ENCODE measurements at regions not wholly inside any gene's neighbourhood (a gene's known extent, or its start where the extent isn't known, plus 50 kb on each side); places are given as distances from the start of the nearest gene placed in this dataset.

DNA sequence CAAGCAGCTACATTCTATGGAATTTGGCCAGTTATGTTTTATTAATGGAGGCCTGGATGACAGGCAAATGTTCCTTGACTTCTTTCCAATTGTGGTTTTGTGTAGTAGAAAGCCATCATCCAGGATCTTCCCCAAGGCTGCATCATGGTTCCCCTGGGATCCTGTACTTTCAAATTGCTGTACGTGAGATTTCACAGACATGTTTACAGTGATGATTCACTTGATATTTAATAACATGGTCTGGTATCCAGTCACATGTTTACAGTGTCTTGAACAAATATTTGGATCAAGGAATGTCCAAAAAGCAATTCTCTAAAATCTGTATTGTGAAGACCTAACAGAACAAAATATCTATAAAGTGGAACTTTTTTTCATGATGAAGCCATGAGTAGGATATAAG lies 68.3 kb upstream of the ST6GALNAC3 start:
- TF ChIP-seq, protein P1, sequence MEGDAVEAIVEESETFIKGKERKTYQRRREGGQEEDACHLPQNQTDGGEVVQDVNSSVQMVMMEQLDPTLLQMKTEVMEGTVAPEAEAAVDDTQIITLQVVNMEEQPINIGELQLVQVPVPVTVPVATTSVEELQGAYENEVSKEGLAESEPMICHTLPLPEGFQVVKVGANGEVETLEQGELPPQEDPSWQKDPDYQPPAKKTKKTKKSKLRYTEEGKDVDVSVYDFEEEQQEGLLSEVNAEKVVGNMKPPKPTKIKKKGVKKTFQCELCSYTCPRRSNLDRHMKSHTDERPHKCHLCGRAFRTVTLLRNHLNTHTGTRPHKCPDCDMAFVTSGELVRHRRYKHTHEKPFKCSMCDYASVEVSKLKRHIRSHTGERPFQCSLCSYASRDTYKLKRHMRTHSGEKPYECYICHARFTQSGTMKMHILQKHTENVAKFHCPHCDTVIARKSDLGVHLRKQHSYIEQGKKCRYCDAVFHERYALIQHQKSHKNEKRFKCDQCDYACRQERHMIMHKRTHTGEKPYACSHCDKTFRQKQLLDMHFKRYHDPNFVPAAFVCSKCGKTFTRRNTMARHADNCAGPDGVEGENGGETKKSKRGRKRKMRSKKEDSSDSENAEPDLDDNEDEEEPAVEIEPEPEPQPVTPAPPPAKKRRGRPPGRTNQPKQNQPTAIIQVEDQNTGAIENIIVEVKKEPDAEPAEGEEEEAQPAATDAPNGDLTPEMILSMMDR (IDR thresholded peaks at IDR 0.05; ENCODE audit: insufficient read depth, low read length, missing control alignments) = no peak
- POLR2A ChIA-PET = no interaction called here
- no peak for DNase-seq (ENCODE audit: low read depth, low spot score)
- CTCF ChIA-PET = no interaction called here
- no peak overlapping the region for H3K4me3 ChIP-seq (ENCODE audit: low read depth, low read length)

DNA sequence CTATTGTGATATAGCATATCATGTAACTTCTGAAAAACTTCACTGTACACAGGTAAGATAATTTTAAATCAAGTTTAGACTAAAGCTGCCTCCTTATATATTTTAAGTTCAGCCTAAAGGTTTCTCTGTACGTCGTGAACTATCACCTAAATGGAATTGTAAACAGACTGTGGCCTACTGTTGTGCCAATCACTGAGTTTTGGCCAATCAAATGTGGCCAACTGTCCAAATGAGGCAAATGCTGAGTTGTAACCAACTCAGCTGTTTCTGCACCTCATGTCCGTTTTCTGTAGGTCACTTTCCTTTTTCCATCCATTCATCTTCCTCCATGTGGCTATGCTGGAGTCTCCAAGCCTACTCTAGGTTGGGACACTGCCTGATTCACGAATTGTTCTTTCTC lies 63.7 kb upstream of the ST6GALNAC3 start:
- TF ChIP-seq, protein P1 (IDR thresholded peaks at IDR 0.05; ENCODE audit: insufficient read depth, low read length, missing control alignments) = no peak
- no peak for DNase-seq (ENCODE audit: low read depth, low spot score)
- POLR2A ChIA-PET = no interaction called here
- CTCF ChIA-PET = no interaction called here
- no peak overlapping the region for H3K4me3 ChIP-seq (ENCODE audit: low read depth, low read length)

GRCh38 chr1:76012341-76013205 lies 62.0 kb upstream of the ST6GALNAC3 start:
- CTCF ChIA-PET = no interaction called here
- TF ChIP-seq, protein P1 (IDR thresholded peaks at IDR 0.05; ENCODE audit: insufficient read depth, low read length, missing control alignments) = no peak
- POLR2A ChIA-PET = no interaction called here

DNA sequence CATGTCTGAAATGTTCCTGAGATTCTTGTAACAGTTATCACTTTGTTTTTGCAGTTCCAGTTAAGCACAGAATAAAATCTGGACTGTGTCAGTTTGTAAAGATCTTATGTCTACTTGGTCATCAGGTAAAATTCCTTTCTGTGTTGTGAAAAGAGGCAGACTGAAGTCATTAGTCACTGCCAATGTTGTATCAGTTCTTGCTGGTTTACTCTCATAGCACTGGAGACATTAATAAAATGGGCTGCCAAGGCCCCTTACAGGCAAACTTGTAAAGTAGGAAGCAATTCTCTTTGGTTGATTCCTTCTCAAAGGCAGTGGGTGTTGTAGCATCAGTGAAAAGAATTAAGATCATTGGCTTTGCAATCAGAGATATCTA lies 61.4 kb upstream of the ST6GALNAC3 start:
- H3K4me3 ChIP-seq (ENCODE audit: low read depth, low read length) = no peak overlapping the region
- no peak for DNase-seq (ENCODE audit: low read depth, low spot score)
- POLR2A ChIA-PET = no interaction called here
- CTCF ChIA-PET = no interaction called here
- TF ChIP-seq, protein P1 (IDR thresholded peaks at IDR 0.05; ENCODE audit: insufficient read depth, low read length, missing control alignments) = no peak

More at GRCh38 chr1:76012341-76013205, 62.0 kb upstream of the ST6GALNAC3 start:
- no peak for DNase-seq (ENCODE audit: low read depth, low spot score)
- H3K4me3 ChIP-seq (ENCODE audit: low read depth, low read length) = no peak overlapping the region

GRCh38 chr1:76015478-76016103 lies 59.0 kb upstream of the ST6GALNAC3 start:
- no peak for DNase-seq (ENCODE audit: low read depth, low spot score)
- H3K4me3 ChIP-seq (ENCODE audit: low read depth, low read length) = no peak overlapping the region
- TF ChIP-seq, protein P1 (IDR thresholded peaks at IDR 0.05; ENCODE audit: insufficient read depth, low read length, missing control alignments) = no peak
- ChIA-PET CTCF (no interaction called here), POLR2A (no interaction called here)

- CTCF ChIA-PET = no interaction called here
- POLR2A ChIA-PET = no interaction called here
- TF ChIP-seq, protein P1 (IDR thresholded peaks at IDR 0.05; ENCODE audit: insufficient read depth, low read length, missing control alignments) = no peak
- no peak for DNase-seq (ENCODE audit: low read depth, low spot score)
- no peak overlapping the region for H3K4me3 ChIP-seq (ENCODE audit: low read depth, low read length)
These were observed 56.5 kb upstream of the ST6GALNAC3 start for GRCh38 chr1:76018045-76018444.

Measured in AG04449 (cell line).